ENCODE measurements at regions not wholly inside any gene's neighbourhood (a gene's known extent, or its start where the extent isn't known, plus 50 kb on each side); places are given as distances from the start of the nearest gene placed in this dataset.

DNA sequence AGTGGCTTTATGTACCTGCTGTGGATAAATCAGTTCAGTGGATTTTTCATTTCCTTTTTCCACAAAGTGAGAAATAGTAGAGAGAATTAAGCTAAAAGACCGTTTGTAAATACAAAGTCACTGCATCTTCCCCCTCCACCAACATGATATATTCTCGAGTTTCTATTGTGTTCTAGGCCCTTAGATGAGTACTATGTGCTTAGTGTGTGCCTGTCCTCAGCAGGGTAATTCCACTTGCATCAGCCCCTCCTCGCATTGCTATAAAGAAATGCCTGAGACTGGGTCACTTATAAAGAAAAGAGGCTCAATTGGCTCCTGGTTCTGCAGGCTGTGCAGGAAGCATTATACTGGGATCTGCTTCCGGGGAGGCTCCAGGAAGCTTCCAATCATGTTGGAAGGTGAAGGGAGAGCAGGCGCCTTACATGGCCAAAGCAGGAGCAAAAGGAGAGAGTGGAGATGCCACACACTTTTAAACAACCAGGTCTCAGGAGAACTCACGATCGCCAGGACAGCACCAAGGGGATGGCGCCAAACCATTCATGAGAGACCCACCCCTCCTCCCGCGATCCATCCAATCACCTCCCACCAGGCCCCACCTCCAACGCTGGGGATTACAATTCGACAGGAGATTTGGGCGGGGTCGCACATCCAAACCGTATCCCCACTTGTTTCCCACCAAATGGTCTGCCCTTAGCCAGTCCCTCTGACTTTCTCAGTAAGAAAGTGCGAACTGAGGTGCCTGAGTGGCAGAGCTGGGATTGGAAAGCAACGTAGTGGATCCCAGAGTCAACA lies 102.3 kb upstream of the ABCC4 start:
- Histone ChIP-seq H3K4me3 (peak overlapping the region; percentile 40), H3K27me3 (ENCODE audit: low read depth) (no peaks in the 10 kb centered on the region), H3K9me3 (no peaks in the 10 kb centered on the region), H3K4me1 (peaks cover 8% of the 10 kb centered on the region), H3K27ac (no peak overlapping the region), H3K36me3 (no peaks in the 10 kb centered on the region)
- ATAC-seq (peak; percentile 10 to 13), DNase-seq (no peak)
- TF ChIP-seq, protein P1, sequence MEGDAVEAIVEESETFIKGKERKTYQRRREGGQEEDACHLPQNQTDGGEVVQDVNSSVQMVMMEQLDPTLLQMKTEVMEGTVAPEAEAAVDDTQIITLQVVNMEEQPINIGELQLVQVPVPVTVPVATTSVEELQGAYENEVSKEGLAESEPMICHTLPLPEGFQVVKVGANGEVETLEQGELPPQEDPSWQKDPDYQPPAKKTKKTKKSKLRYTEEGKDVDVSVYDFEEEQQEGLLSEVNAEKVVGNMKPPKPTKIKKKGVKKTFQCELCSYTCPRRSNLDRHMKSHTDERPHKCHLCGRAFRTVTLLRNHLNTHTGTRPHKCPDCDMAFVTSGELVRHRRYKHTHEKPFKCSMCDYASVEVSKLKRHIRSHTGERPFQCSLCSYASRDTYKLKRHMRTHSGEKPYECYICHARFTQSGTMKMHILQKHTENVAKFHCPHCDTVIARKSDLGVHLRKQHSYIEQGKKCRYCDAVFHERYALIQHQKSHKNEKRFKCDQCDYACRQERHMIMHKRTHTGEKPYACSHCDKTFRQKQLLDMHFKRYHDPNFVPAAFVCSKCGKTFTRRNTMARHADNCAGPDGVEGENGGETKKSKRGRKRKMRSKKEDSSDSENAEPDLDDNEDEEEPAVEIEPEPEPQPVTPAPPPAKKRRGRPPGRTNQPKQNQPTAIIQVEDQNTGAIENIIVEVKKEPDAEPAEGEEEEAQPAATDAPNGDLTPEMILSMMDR (IDR thresholded peaks at IDR 0.05): no peak
- intact Hi-C loops (cut with DNase I): loop anchor here (10.0 kb wide), 1 partner anchor 219 kb away; no protein-coding TSS in a partner anchor

DNA sequence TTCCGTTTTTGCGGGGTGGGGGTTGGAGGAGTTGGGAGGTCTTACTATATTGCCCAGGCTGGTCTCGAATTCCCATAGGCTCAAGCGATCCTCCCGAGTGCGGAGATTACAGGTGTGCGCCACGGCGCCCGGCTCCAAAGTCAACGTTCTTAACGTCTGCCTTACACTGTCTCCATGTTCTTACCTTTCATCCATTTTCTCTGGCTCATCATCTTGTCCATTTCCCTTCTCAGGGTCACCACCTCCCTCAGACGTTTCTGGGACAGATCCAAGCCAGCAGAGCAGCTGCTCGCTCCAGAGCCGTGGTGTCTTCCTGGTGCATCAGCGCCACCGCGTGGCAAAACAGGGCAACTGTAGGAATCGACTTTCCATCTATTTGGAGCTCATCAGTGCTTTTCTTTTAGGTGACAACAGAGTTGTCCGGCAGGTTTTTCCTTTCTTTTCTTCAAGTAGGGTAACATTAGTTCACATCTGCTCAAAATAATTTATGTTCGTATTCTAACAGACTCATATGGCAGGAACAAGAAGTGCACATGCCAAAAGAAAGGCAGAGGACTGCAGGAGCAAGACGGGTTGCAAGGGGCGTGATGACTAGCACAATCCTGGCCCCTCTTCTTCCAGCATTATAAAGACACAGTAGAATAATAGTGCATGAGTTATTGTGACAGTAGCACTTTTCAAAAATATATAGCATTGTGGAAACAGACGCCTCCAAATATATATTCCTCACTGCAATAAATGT lies 103.1 kb upstream of the ABCC4 start:
- Histone ChIP-seq H3K9me3 (no peaks in the 10 kb centered on the region), H3K27ac (no peak overlapping the region), H3K27me3 (ENCODE audit: low read depth) (no peaks in the 10 kb centered on the region), H3K4me1 (peaks cover 8% of the 10 kb centered on the region), H3K4me3 (peak overlapping the region; percentile 40), H3K36me3 (no peaks in the 10 kb centered on the region)
- ATAC-seq (peak; percentile 89 to 91), DNase-seq (peak; percentile 86)
- intact Hi-C loops (cut with DNase I): loop anchor here (10.0 kb wide), 1 partner anchor 220 kb away; no protein-coding TSS in a partner anchor
- TF ChIP-seq, protein P1 (IDR thresholded peaks at IDR 0.05): peak; percentile 90

DNA sequence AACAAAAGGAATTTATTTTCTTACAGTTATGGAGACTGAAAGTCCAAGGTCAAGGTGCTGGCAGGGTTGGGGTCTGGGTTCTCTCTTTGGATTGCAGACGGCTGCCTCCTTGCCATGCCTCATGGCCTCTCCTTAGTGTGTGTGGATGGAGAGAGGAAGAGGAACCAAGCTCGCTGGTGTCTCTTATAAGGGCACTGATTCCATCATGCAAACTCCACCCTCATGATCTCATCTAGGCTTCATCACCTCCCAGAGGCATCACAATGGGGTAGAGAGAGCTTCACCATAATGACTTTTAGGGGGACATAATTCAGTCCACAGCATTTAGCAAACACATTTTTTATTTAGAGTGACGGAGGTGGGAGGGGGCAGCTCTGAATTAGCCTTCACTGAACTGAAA lies 104.9 kb upstream of the ABCC4 start:
- intact Hi-C loops (cut with DNase I): loop anchor here (10.0 kb wide), 1 partner anchor 221 kb away; no protein-coding TSS in a partner anchor
- TF ChIP-seq, protein P1 (IDR thresholded peaks at IDR 0.05): no peak
- H3K4me1 ChIP-seq: peaks cover 8% of the 10 kb centered on the region

DNA sequence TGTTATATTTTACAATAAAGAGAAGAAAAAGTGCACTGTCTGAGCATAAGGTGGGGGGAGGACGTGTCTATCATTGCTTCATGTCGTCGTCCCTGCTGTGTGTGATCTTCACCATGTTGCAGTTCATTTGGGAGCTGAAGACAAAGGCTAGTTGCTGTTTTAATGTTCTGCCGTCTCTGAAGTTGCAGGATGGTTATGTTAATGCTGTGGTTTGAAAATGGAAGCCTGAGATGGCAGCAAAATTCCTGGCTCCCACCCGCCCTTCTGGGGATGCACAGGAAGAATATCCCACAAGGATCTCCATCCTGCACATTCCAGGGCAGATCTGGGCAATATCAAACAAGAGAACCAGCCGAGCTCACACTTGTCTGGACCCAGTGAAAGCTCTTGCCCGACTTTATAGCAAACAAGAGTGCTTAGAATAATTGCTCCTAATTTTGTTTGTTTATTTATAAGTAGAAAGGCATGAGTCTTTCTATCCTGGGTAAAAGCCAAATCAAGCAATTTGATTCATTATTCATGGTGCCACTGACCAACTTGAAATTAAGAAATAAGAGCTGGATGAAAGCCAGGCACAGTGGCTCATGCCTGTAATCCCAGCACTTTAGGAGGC lies 110.3 kb upstream of the ABCC4 start:
- H3K27me3 ChIP-seq (ENCODE audit: low read depth): no peaks in the 10 kb centered on the region
- H3K27ac ChIP-seq: no peak overlapping the region
- intact Hi-C loops (cut with DNase I): no loop called here
- H3K4me1 ChIP-seq: no peaks in the 10 kb centered on the region
- ATAC-seq (no peak), DNase-seq (no peak)
- no peaks in the 10 kb centered on the region for H3K9me3 ChIP-seq
- TF ChIP-seq, protein P1 (IDR thresholded peaks at IDR 0.05): no peak
- no peak overlapping the region for H3K4me3 ChIP-seq
- no peaks in the 10 kb centered on the region for H3K36me3 ChIP-seq

More for the DNA sequence above, 104.9 kb upstream of the ABCC4 start:
- Histone ChIP-seq H3K4me3 (no peak overlapping the region), H3K27ac (no peak overlapping the region), H3K9me3 (no peaks in the 10 kb centered on the region), H3K27me3 (ENCODE audit: low read depth) (no peaks in the 10 kb centered on the region), H3K36me3 (no peaks in the 10 kb centered on the region)
- no peak for DNase-seq
- no peak for ATAC-seq

DNA sequence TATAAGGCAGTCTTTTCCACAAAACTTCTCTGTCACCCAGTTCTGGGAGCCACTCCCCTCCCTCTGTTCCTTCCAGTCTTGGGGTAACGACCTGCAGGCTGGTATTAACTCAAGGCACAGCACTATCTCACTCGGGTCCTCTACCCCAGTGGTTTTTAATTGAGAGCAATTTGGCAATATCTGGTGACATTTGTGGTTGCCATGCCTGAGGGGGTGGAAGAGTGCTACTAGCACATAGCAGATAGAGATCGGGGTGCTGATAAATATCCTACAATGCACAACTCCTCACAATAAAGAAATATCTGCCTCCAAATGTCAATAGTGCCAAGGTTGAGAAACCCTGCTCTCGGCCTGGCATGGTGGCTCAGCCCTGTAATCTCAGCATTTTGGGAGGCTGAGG lies 117.7 kb upstream of the ABCC4 start:
- Histone ChIP-seq H3K36me3 (no peaks in the 10 kb centered on the region), H3K4me1 (no peaks in the 10 kb centered on the region), H3K27ac (no peak overlapping the region), H3K9me3 (no peaks in the 10 kb centered on the region), H3K4me3 (no peak overlapping the region), H3K27me3 (ENCODE audit: low read depth) (no peaks in the 10 kb centered on the region)
- no peak for ATAC-seq
- TF ChIP-seq, protein P1 (IDR thresholded peaks at IDR 0.05): no peak
- intact Hi-C loops (cut with DNase I): no loop called here
- DNase-seq: no peak

Measured in lower lobe of right lung (tissue), 2 donors.